GM12878 (cell line): ENCODE measurements at regions not wholly inside any gene's neighbourhood (a gene's known extent, or its start where the extent isn't known, plus 50 kb on each side); places are given as distances from the start of the nearest gene placed in this dataset.

Experiments used
- ATAC-seq: fragments of 200-7000 bp; cut with Tn5 transposase; 3 replicates; pipeline ENCODE4 v1.9.1; 2020; ENCODE audit warnings: mild to moderate bottlenecking, moderate library complexity
- BruUV-seq: library from RNA; stranded (reverse); fragments of 400-500 nt; replicated peaks from 2 replicates; lab custom pipeline; 2021; lab: Mats Ljungman, UMichigan
- CTCF ChIA-PET: fragments of 300-600 bp; sonication (Branson Sonifier 250); formaldehyde crosslinking; extraction: SDS; loops from one replicate; lab custom pipeline; 2021; ENCODE audit warnings: inconsistent platforms; lab: Yijun Ruan, JAX
- POLR2A ChIA-PET: fragments of 350-600 bp; formaldehyde crosslinking; extraction: SDS; loops from one replicate; lab custom pipeline; 2021; ENCODE audit warnings: inconsistent platforms; lab: Charles Lee
- RAD21 ChIA-PET: fragments of 300-600 bp; sonication (Branson Sonifier 250); formaldehyde crosslinking; loops from one replicate; lab custom pipeline; 2023; ENCODE audit warnings: antibody characterized with exemption; ENCODE audit not compliant: unreplicated experiment; lab: Charles Lee
- SMC1A ChIA-PET: fragments of 300-600 bp; sonication (Branson Sonifier 250); formaldehyde crosslinking; loops from one replicate; lab custom pipeline; 2023; ENCODE audit not compliant: unreplicated experiment, uncharacterized antibody; lab: Charles Lee
- DNase-seq: peaks from one replicate; pipeline ENCODE4 v3.0.0-alpha.2; 2011; ENCODE audit warnings: low read depth, low spot score
- FAIRE-seq: peaks from 3 replicates; lab custom pipeline; 2011; peaks lifted over from hg19 to GRCh38; lab: Jason Lieb, UNC
- H2AFZ ChIP-seq: 2 replicates; pipeline ENCODE4 v1.6.0; 2011; ENCODE audit warnings: low read depth, low read length, control low read depth; ENCODE audit not compliant: control insufficient read depth
- H3K27ac ChIP-seq: 2 replicates; pipeline ENCODE4 v1.5.1; 2011; ENCODE audit warnings: control low read depth; ENCODE audit not compliant: control insufficient read depth, insufficient read depth
- H3K27me3 ChIP-seq, 2 experiments: replicated peaks in 1 of 2; 2 replicates each; pipeline versions ENCODE4 v1.6.0 to v1.6.1; 2011; ENCODE audit warnings: low read length in 1 of 2; ENCODE audit not compliant: control insufficient read depth in 2 of 2, insufficient read depth in 2 of 2
- H3K36me3 ChIP-seq, 2 experiments: 2 replicates each; pipeline ENCODE4 v1.5.1; 2011; ENCODE audit warnings: low read length in 1 of 2; ENCODE audit not compliant: control insufficient read depth in 2 of 2, insufficient read depth in 2 of 2
- H3K4me1 ChIP-seq: 2 replicates; pipeline ENCODE4 v1.6.1; 2011; ENCODE audit warnings: mild to moderate bottlenecking, low read length, moderate library complexity, mixed read lengths; ENCODE audit not compliant: control insufficient read depth, insufficient read depth
- H3K4me2 ChIP-seq: 2 replicates; pipeline ENCODE4 v1.6.0; 2011; ENCODE audit warnings: control low read depth; ENCODE audit not compliant: control insufficient read depth, insufficient read depth
- H3K4me3 ChIP-seq: fragments of 200-600 bp; sonication (generic); 2 replicates; pipeline ENCODE4 v1.5.1; 2016
- H3K79me2 ChIP-seq: 2 replicates; pipeline ENCODE4 v1.6.0; 2011; ENCODE audit warnings: low read length; ENCODE audit not compliant: control insufficient read depth, insufficient read depth
- H3K9ac ChIP-seq: 2 replicates; pipeline ENCODE4 v1.8.0; 2011; ENCODE audit warnings: low read length, control low read depth, mixed read lengths; ENCODE audit not compliant: control insufficient read depth, insufficient read depth
- H3K9me3 ChIP-seq: replicated peaks from 3 replicates; pipeline ENCODE4 v1.5.1; 2011; ENCODE audit warnings: mild to moderate bottlenecking, low read length; ENCODE audit not compliant: control insufficient read depth, insufficient read depth
- H4K20me1 ChIP-seq: 2 replicates; pipeline ENCODE4 v1.6.0; 2011; ENCODE audit not compliant: control insufficient read depth, insufficient read depth
- CHD2 ChIP-seq: IDR thresholded peaks from 2 replicates; pipeline ENCODE4 v1.6.1; 2011; ENCODE audit warnings: low read depth, low read length, improper control_type of control experiment, borderline replicate concordance
- EED ChIP-seq: sonication (generic); IDR thresholded peaks from 2 replicates; pipeline ENCODE4 v1.6.1; 2016; ENCODE audit warnings: antibody characterized with exemption, low read depth
- GABPA ChIP-seq: IDR thresholded peaks from 2 replicates; pipeline ENCODE4 v1.6.1; 2014; ENCODE audit warnings: antibody characterized with exemption, low read depth, mild to moderate bottlenecking, inconsistent platforms
- HCFC1 ChIP-seq: fragments of 150-350 bp; IDR thresholded peaks from 2 replicates; pipeline ENCODE4 v1.6.1; 2014; ENCODE audit warnings: low read length
- HDAC2 ChIP-seq: fragments of 200-600 bp; sonication (generic); IDR thresholded peaks from 2 replicates; pipeline ENCODE4 v1.6.1; 2017
- HDAC6 ChIP-seq: fragments of 200-600 bp; sonication (generic); IDR thresholded peaks from one replicate; pipeline ENCODE4 v1.8.0; 2017; ENCODE audit warnings: antibody characterized with exemption; ENCODE audit not compliant: unreplicated experiment
- IKZF1 ChIP-seq: fragments of 450-650 bp; conservative IDR thresholded peaks from 2 replicates; pipeline ENCODE4 v1.6.1; 2017; ENCODE audit warnings: antibody characterized with exemption, mild to moderate bottlenecking
- IRF3 ChIP-seq: fragments of 450-650 bp; IDR thresholded peaks from 2 replicates; pipeline ENCODE4 v1.6.1; 2014; ENCODE audit warnings: mild to moderate bottlenecking
- MEF2B ChIP-seq: fragments of 450-650 bp; IDR thresholded peaks from 2 replicates; pipeline ENCODE4 v1.6.1; 2018; ENCODE audit warnings: mild to moderate bottlenecking, moderate library complexity; ENCODE audit not compliant: partially characterized antibody, poor library complexity, severe bottlenecking
- NFYA ChIP-seq: IDR thresholded peaks from 2 replicates; pipeline ENCODE4 v1.6.1; 2011; ENCODE audit warnings: low read depth, mild to moderate bottlenecking, low read length, improper control_type of control experiment, borderline replicate concordance
- NR2C1 ChIP-seq: fragments of 450-650 bp; IDR thresholded peaks from 2 replicates; pipeline ENCODE4 v1.6.1; 2017; ENCODE audit warnings: antibody characterized with exemption, mild to moderate bottlenecking, moderate library complexity
- PAX8 ChIP-seq: fragments of 450-650 bp; IDR thresholded peaks from 2 replicates; pipeline ENCODE4 v1.6.1; 2017; ENCODE audit warnings: mild to moderate bottlenecking, moderate library complexity
- RELA ChIP-seq: fragments of 450-650 bp; IDR thresholded peaks from 2 replicates; pipeline ENCODE4 v1.8.0; 2014; ENCODE audit warnings: borderline replicate concordance; ENCODE audit not compliant: partially characterized antibody
- SIX5 ChIP-seq: IDR thresholded peaks from 2 replicates; pipeline ENCODE4 v1.6.1; 2011; ENCODE audit warnings: mild to moderate bottlenecking, low read depth, low read length, moderate library complexity; ENCODE audit not compliant: severe bottlenecking
- ZNF207 ChIP-seq: fragments of 450-650 bp; IDR thresholded peaks from 2 replicates; pipeline ENCODE4 v1.6.1; 2014; ENCODE audit warnings: antibody characterized with exemption, mild to moderate bottlenecking, borderline replicate concordance
- ZNF687 ChIP-seq: fragments of 450-650 bp; IDR thresholded peaks from 2 replicates; pipeline ENCODE4 v1.6.1; 2017; ENCODE audit warnings: mild to moderate bottlenecking, moderate library complexity
- WGBS: methylation state at CpG from one replicate; pipeline ENCODE4 v1.1.6; 2016; ENCODE audit warnings: low lambda C conversion rate; ENCODE audit not compliant: insufficient replicate concordance, insufficient coverage; ENCODE audit errors: missing lambda C conversion rate; 5-methylcytosine and 5-hydroxymethylcytosine counted together
- in situ Hi-C: fragments of 300-500 bp; cut with MboI; formaldehyde crosslinking; loops from 9 replicates; pipeline ENCODE4 v1.14.3; 2018; ENCODE audit warnings: mixed read lengths
- intact Hi-C: fragments of 100-400 bp; cut with micrococcal nuclease; formaldehyde crosslinking; loops from one replicate; pipeline ENCODE4 v1.14.2; 2022; ENCODE audit not compliant: unreplicated experiment

- intact Hi-C loops (no loop called here), in situ Hi-C loops (no loop called here)
- Histone ChIP-seq H3K4me1 (no peaks in the 10 kb centered on the region), H3K79me2 (no peaks in the 10 kb centered on the region), H3K9me3 (no peaks in the 10 kb centered on the region; the same call in 2 of the 3 replicates), H2AFZ (no peak overlapping the region), H3K9ac (no peak overlapping the region), H3K36me3 (no peaks in the 10 kb centered on the region), H3K27me3 (no peaks in the 10 kb centered on the region), H4K20me1 (no peaks in the 10 kb centered on the region), H3K4me2 (no peak overlapping the region), H3K27ac (no peak overlapping the region), H3K4me3 (no peak overlapping the region)
- RAD21 ChIA-PET = no interaction called here
- 53% methylated on average over 3 of the region's 3 CpGs for WGBS
- DNase-seq (no peak), FAIRE-seq (no peak), ATAC-seq (no peak)
- BruUV-seq = no TSS peak
- CTCF ChIA-PET = no interaction called here
- SMC1A ChIA-PET = no interaction called here
- TF ChIP-seq RELA = no peak
- POLR2A ChIA-PET = no interaction called here
Measured at GRCh38 chr6:168741305-168741704, 300.3 kb downstream of the SMOC2 start.

- RAD21 ChIA-PET = no interaction called here
- CTCF ChIA-PET = no interaction called here
- Histone ChIP-seq H3K4me3 (no peak overlapping the region), H3K36me3 (no peaks in the 10 kb centered on the region), H3K27ac (no peak overlapping the region), H3K4me2 (no peak overlapping the region), H4K20me1 (no peaks in the 10 kb centered on the region), H3K9me3 (no peaks in the 10 kb centered on the region; the same call in 2 of the 3 replicates), H3K4me1 (no peaks in the 10 kb centered on the region), H3K9ac (no peak overlapping the region), H3K27me3 (no peaks in the 10 kb centered on the region), H2AFZ (no peak overlapping the region), H3K79me2 (no peaks in the 10 kb centered on the region)
- in situ Hi-C loops = no loop called here
- no TSS peak for BruUV-seq
- no peak for DNase-seq
- no peak for FAIRE-seq
- WGBS = 42% methylated on average over 2 of the region's 2 CpGs
- POLR2A ChIA-PET = no interaction called here
- intact Hi-C loops = no loop called here
- SMC1A ChIA-PET = no interaction called here
- no peak for ATAC-seq
- no peak for TF ChIP-seq GABPA
- TF ChIP-seq EED = no peak
- TF ChIP-seq IRF3 = no peak
- TF ChIP-seq MEF2B = no peak
- no peak for TF ChIP-seq HDAC2
- no peak for TF ChIP-seq CHD2
- no peak for TF ChIP-seq HCFC1
- no peak for TF ChIP-seq SIX5
- no peak for TF ChIP-seq PAX8
- no peak for TF ChIP-seq NR2C1
- no peak for TF ChIP-seq ZNF207
- TF ChIP-seq ZNF687 = no peak
- TF ChIP-seq IKZF1 = no peak
- TF ChIP-seq NFYA = no peak
- TF ChIP-seq HDAC6 = no peak
Measured at GRCh38 chr6:168739381-168739780, 298.4 kb downstream of the SMOC2 start.
